ENCODE measurements at regions not wholly inside any gene's neighbourhood (a gene's known extent, or its start where the extent isn't known, plus 50 kb on each side); places are given as distances from the start of the nearest gene placed in this dataset.

GRCh38 chr6:133681891-133682290, 207.0 kb upstream of the TCF21 start:
- TF ChIP-seq CTCF (IDR thresholded peaks at IDR 0.05) (no peak), POLR2A (IDR thresholded peaks at IDR 0.05) (no peak)

All from adrenal gland (tissue), 5 donors.